ENCODE measurements at regions not wholly inside any gene's neighbourhood (a gene's known extent, or its start where the extent isn't known, plus 50 kb on each side); places are given as distances from the start of the nearest gene placed in this dataset.

GRCh38 chr1:105399716-105400115, 1650.0 kb downstream of the AMY1C start:
- no peak for TF ChIP-seq NBN (conservative IDR thresholded peaks at IDR 0.05)
- no peak for TF ChIP-seq CBX5 (CRISPR knock-in tag; IDR thresholded peaks at IDR 0.05; ENCODE audit: borderline replicate concordance)
- no peak for TF ChIP-seq CTCF (CRISPR knock-in tag; IDR thresholded peaks at IDR 0.05)
- no peak for TF ChIP-seq KDM3A (CRISPR knock-in tag; IDR thresholded peaks at IDR 0.05; ENCODE audit: low read depth)
- no peak for TF ChIP-seq FOXA1 (IDR thresholded peaks at IDR 0.05)
- no peak for TF ChIP-seq FOXA1 (CRISPR knock-in tag; IDR thresholded peaks at IDR 0.05)
- no peak for TF ChIP-seq HBP1 (CRISPR knock-in tag; IDR thresholded peaks at IDR 0.05; ENCODE audit: low read depth)
- no peak for TF ChIP-seq POLR2AphosphoS2 (IDR thresholded peaks at IDR 0.05; ENCODE audit: low read depth, low read length)
- no peak for TF ChIP-seq PTBP1 (IDR thresholded peaks at IDR 0.05; ENCODE audit: low read depth, low read length, poor library complexity, severe bottlenecking)
- TF ChIP-seq THRA (CRISPR knock-in tag; IDR thresholded peaks at IDR 0.05; ENCODE audit: borderline replicate concordance): no peak
- no peak for TF ChIP-seq CHD2 (IDR thresholded peaks at IDR 0.05; ENCODE audit: low read depth, low read length)
